ENCODE measurements at regions not wholly inside any gene's neighbourhood (a gene's known extent, or its start where the extent isn't known, plus 50 kb on each side); places are given as distances from the start of the nearest gene placed in this dataset.
A peak's percentile ranks its signal among the peaks of the same experiment; 100 is the strongest.

DNA sequence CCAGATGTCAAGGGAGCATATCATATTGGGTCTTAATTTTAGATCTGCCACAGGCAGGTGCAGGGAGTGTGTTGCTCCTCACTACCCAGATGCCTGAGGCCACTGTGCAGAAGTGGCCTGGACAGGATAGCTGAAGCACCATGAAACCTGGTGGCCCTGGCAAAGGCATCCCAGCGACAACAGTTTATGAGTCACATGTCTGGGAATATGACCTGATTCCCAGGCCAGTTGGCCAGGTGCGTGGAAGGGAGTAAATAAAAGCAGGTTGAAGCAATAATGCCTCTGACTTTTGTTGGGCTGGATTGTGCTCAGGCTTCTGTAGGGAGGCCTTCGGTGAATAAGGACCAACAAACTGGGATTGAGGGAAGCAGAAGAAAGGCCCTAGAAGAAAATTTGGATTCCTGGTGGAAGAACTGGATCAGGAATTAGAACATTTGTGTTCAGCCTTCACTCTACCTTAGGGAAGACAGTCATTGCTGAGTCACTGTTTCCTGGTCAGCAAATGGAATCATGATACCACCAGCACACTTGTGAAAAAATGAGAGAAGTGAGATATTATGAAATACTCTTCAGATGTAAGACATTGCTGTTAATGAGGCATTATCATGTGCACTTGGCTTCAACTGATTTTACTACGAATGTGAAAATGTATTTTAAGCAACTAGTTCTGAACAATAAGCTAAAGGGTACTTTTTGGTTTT is 78.4 kb upstream of the ZNF516 start:
- Histone ChIP-seq H3K9ac (no peak overlapping the region), H3K4me3 (no peak overlapping the region), H2AFZ (no peak overlapping the region), H4K20me1 (ENCODE audit: insufficient read depth) (no peaks in the 10 kb centered on the region), H3K9me2 (ENCODE audit: insufficient read depth) (no peaks in the 10 kb centered on the region), H3K4me2 (ENCODE audit: unreplicated experiment) (peak overlapping the region; percentile 54), H3F3A (ENCODE audit: insufficient read depth) (peaks cover 12% of the 10 kb centered on the region; the same call in 1 of the 2 replicates), H3K27me3 (replicated peaks; ENCODE audit: insufficient read depth) (no peaks in the 10 kb centered on the region; the same call in 1 of the 2 replicates), H3K36me3 (ENCODE audit: low read depth) (no peaks in the 10 kb centered on the region), H3K4me1 (ENCODE audit: insufficient read depth) (peaks cover 12% of the 10 kb centered on the region), H3K9me3 (ENCODE audit: low read depth) (no peaks in the 10 kb centered on the region), H3K79me2 (ENCODE audit: insufficient read depth) (no peaks in the 10 kb centered on the region), H3K27ac (peak overlapping the region; percentile 42)
- no peak for TF ChIP-seq EZH2 (IDR thresholded peaks at IDR 0.05; ENCODE audit: insufficient read depth, poor library complexity, severe bottlenecking)
- TF ChIP-seq EZH2phosphoT487 (IDR thresholded peaks at IDR 0.05; ENCODE audit: insufficient read depth, low read depth) = no peak
- WGBS, 2 experiments (ENCODE audit: low coverage in 1 of 2, low lambda C conversion rate in 2 of 2, missing lambda C conversion rate in 2 of 2) = 68 to 69% methylated on average over 4 of the region's 4 CpGs
- in situ Hi-C loops (cut with MboI) = no loop called here
- DNase-seq = peak; percentile 87

DNA sequence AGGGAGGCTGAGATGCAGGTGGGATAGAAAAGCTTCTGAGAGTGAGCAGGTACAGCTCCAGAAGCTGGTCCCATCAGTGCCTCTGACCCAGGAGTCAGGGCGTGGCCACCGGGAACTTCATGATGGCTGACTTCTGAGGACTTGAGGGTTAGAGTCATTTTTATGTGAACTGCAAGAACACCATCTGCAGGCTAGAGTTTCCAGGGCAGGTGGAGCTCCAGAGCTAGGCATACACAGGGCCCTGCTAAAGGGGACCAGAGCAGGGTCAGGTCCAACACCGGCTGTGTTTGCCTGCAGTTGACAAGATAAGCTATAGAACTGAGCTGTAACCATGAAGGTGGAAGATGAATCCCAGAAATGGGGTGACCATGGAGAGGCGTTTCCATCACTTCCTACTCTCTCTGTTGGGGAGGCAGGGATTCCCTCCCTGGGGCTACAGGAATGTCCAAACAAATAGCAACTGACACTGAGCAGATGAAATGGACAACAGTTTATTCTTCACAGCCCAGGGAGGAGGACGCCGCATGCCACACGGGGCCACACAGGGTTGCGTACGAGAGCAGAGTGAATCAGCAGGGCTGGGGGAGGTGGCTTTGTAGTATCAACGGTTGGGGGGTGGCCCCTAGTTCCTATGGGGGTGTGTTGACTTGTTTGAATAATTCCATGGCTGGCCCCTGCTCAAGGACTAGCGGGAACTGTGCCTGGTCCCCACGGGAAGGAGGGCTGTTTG is 77.6 kb upstream of the ZNF516 start:
- Histone ChIP-seq H3K36me3 (ENCODE audit: low read depth) (no peaks in the 10 kb centered on the region), H3K9me3 (ENCODE audit: low read depth) (no peaks in the 10 kb centered on the region), H3K27ac (no peak overlapping the region), H3K27me3 (replicated peaks; ENCODE audit: insufficient read depth) (no peaks in the 10 kb centered on the region), H3K9ac (no peak overlapping the region), H4K20me1 (ENCODE audit: insufficient read depth) (no peaks in the 10 kb centered on the region), H2AFZ (no peak overlapping the region), H3K4me3 (no peak overlapping the region), H3K9me2 (ENCODE audit: insufficient read depth) (no peaks in the 10 kb centered on the region), H3F3A (ENCODE audit: insufficient read depth) (peaks cover 12% of the 10 kb centered on the region; the same call in 1 of the 2 replicates), H3K4me1 (ENCODE audit: insufficient read depth) (peaks cover 12% of the 10 kb centered on the region), H3K79me2 (ENCODE audit: insufficient read depth) (no peaks in the 10 kb centered on the region), H3K4me2 (ENCODE audit: unreplicated experiment) (no peak overlapping the region)
- in situ Hi-C loops (cut with MboI) = no loop called here
- no peak for TF ChIP-seq EZH2phosphoT487 (IDR thresholded peaks at IDR 0.05; ENCODE audit: insufficient read depth, low read depth)
- no peak for TF ChIP-seq EZH2 (IDR thresholded peaks at IDR 0.05; ENCODE audit: insufficient read depth, poor library complexity, severe bottlenecking)
- DNase-seq = no peak
- WGBS, 2 experiments (ENCODE audit: low coverage in 1 of 2, low lambda C conversion rate in 2 of 2, missing lambda C conversion rate in 2 of 2) = 96 to 97% methylated on average over 10 to 11 of the region's 12 CpGs

DNA sequence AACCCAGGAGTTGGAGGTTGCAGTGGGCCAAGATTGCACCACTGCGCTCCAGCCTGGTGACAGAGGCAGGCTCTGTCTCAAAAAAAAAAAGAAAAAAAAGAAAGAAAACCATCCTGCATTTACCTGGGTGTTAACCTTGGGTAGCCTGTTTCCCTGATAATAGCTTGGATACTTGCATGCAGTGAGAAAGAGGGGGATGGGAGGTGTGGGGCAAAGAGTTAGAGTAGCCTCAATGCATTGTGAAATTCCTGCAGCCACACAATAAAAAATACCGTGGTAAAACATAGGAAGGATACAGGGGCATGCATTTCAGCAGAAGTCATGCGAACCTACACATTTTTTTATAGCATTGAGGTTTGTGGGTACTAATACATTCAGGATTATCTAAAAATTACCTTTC is 76.6 kb upstream of the ZNF516 start:
- H3K9me2 ChIP-seq (ENCODE audit: insufficient read depth) = no peaks in the 10 kb centered on the region
- TF ChIP-seq EZH2phosphoT487 (IDR thresholded peaks at IDR 0.05; ENCODE audit: insufficient read depth, low read depth) = no peak
- TF ChIP-seq EZH2 (IDR thresholded peaks at IDR 0.05; ENCODE audit: insufficient read depth, poor library complexity, severe bottlenecking) = no peak
- H3K4me2 ChIP-seq (ENCODE audit: unreplicated experiment) = no peak overlapping the region
- H3K27me3 ChIP-seq (replicated peaks; ENCODE audit: insufficient read depth) = no peaks in the 10 kb centered on the region
- no peak overlapping the region for H3K27ac ChIP-seq
- WGBS, 2 experiments (ENCODE audit: low coverage in 1 of 2, low lambda C conversion rate in 2 of 2, missing lambda C conversion rate in 2 of 2) = 72 to 80% methylated on average over 3 of the region's 3 CpGs
- H4K20me1 ChIP-seq (ENCODE audit: insufficient read depth) = no peaks in the 10 kb centered on the region
- H3K79me2 ChIP-seq (ENCODE audit: insufficient read depth) = no peaks in the 10 kb centered on the region; the same call in 1 of the 2 replicates
- H3K4me1 ChIP-seq (ENCODE audit: insufficient read depth) = peaks cover 12% of the 10 kb centered on the region
- no peaks in the 10 kb centered on the region for H3K36me3 ChIP-seq (ENCODE audit: low read depth)
- DNase-seq = no peak
- no peak overlapping the region for H3K4me3 ChIP-seq
- no peak overlapping the region for H2AFZ ChIP-seq
- H3K9me3 ChIP-seq (ENCODE audit: low read depth) = no peaks in the 10 kb centered on the region
- peaks cover 12% of the 10 kb centered on the region; the same call in 1 of the 2 replicates for H3F3A ChIP-seq (ENCODE audit: insufficient read depth)
- no peak overlapping the region for H3K9ac ChIP-seq
- in situ Hi-C loops (cut with MboI) = no loop called here

DNA sequence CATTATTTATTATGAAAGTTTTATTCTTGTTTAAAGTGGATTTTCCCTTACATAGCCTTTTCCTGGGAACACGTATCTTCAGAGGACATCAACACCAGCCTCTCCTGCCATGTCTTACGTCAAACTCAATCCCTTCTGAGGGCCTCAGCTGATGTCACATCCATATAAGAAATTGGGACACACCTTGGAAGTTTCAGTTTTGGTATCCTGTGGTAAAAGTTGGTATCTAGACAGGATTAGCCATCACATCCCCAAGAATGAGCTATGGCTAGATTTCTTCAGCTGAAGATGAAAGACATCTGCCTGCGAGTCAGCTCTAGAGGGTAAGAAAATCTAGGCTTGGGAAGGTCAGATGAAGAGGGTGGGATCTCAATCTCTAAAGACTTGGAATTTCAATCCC is 75.8 kb upstream of the ZNF516 start:
- no peaks in the 10 kb centered on the region for H3K27me3 ChIP-seq (replicated peaks; ENCODE audit: insufficient read depth)
- H3K79me2 ChIP-seq (ENCODE audit: insufficient read depth) = no peaks in the 10 kb centered on the region; the same call in 1 of the 2 replicates
- DNase-seq = no peak
- H4K20me1 ChIP-seq (ENCODE audit: insufficient read depth) = no peaks in the 10 kb centered on the region
- H3K9me3 ChIP-seq (ENCODE audit: low read depth) = no peaks in the 10 kb centered on the region
- no peak for TF ChIP-seq EZH2phosphoT487 (IDR thresholded peaks at IDR 0.05; ENCODE audit: insufficient read depth, low read depth)
- no peak for TF ChIP-seq EZH2 (IDR thresholded peaks at IDR 0.05; ENCODE audit: insufficient read depth, poor library complexity, severe bottlenecking)
- WGBS, 2 experiments (ENCODE audit: low coverage in 1 of 2, low lambda C conversion rate in 2 of 2, missing lambda C conversion rate in 2 of 2) = 97% methylated on average over 3 of the region's 3 CpGs
- H3K9ac ChIP-seq = no peak overlapping the region
- no peak overlapping the region for H2AFZ ChIP-seq
- no peaks in the 10 kb centered on the region for H3K36me3 ChIP-seq (ENCODE audit: low read depth)
- H3K9me2 ChIP-seq (ENCODE audit: insufficient read depth) = no peaks in the 10 kb centered on the region
- no peak overlapping the region for H3K27ac ChIP-seq
- in situ Hi-C loops (cut with MboI) = no loop called here
- H3K4me3 ChIP-seq = no peak overlapping the region
- H3F3A ChIP-seq (ENCODE audit: insufficient read depth) = peaks cover 12% of the 10 kb centered on the region; the same call in 1 of the 2 replicates
- H3K4me1 ChIP-seq (ENCODE audit: insufficient read depth) = peaks cover 18% of the 10 kb centered on the region
- H3K4me2 ChIP-seq (ENCODE audit: unreplicated experiment) = no peak overlapping the region
